ENCODE measurements at regions not wholly inside any gene's neighbourhood (a gene's known extent, or its start where the extent isn't known, plus 50 kb on each side); places are given as distances from the start of the nearest gene placed in this dataset.

- Histone ChIP-seq H3K36me3 (no peaks in the 10 kb centered on the region), H3K27ac (no peak overlapping the region), H3K4me3 (no peak overlapping the region), H3K4me1 (no peaks in the 10 kb centered on the region), H3K9me3 (no peaks in the 10 kb centered on the region), H3K27me3 (no peaks in the 10 kb centered on the region)
- TF ChIP-seq POLR2AphosphoS5 (IDR thresholded peaks at IDR 0.05; ENCODE audit: insufficient read depth in 1 of 2, low read depth in 1 of 2) (no peak), CTCF (IDR thresholded peaks at IDR 0.05) (no peak)
- intact Hi-C loops (cut with DNase I) = no loop called here
- no peak for DNase-seq (ENCODE audit: extremely low spot score in 2 of 2)
These were observed 92.8 kb downstream of the CAVIN4 start for GRCh38 chr9:100670719-100671118.

GRCh38 chr9:100671898-100672297, 94.0 kb downstream of the CAVIN4 start:
- TF ChIP-seq CTCF (IDR thresholded peaks at IDR 0.05) (no peak), POLR2AphosphoS5 (IDR thresholded peaks at IDR 0.05; ENCODE audit: insufficient read depth in 1 of 2, low read depth in 1 of 2) (no peak), POLR2A (IDR thresholded peaks at IDR 0.05) (no peak)
- DNase-seq (ENCODE audit: extremely low spot score in 2 of 2) = no peak
- intact Hi-C loops (cut with DNase I) = no loop called here

GRCh38 chr9:100673249-100673648, 95.4 kb downstream of the CAVIN4 start:
- no peaks in the 10 kb centered on the region for H3K27me3 ChIP-seq
- H3K4me3 ChIP-seq = no peak overlapping the region
- no peaks in the 10 kb centered on the region for H3K4me1 ChIP-seq
- no peak for DNase-seq (ENCODE audit: extremely low spot score in 2 of 2)
- TF ChIP-seq POLR2A (IDR thresholded peaks at IDR 0.05) = no peak
- H3K36me3 ChIP-seq = no peaks in the 10 kb centered on the region
- no peak overlapping the region for H3K27ac ChIP-seq
- no peaks in the 10 kb centered on the region for H3K9me3 ChIP-seq
- intact Hi-C loops (cut with DNase I) = no loop called here

More at GRCh38 chr9:100671898-100672297, 94.0 kb downstream of the CAVIN4 start:
- Histone ChIP-seq H3K27ac (no peak overlapping the region), H3K4me1 (no peaks in the 10 kb centered on the region), H3K27me3 (no peaks in the 10 kb centered on the region), H3K9me3 (no peaks in the 10 kb centered on the region), H3K36me3 (no peaks in the 10 kb centered on the region), H3K4me3 (no peak overlapping the region)

- intact Hi-C loops (cut with DNase I) = no loop called here
- H3K27me3 ChIP-seq = no peaks in the 10 kb centered on the region
- DNase-seq (ENCODE audit: extremely low spot score in 2 of 2) = no peak
- no peaks in the 10 kb centered on the region for H3K9me3 ChIP-seq
- H3K36me3 ChIP-seq = no peaks in the 10 kb centered on the region
- TF ChIP-seq CTCF (IDR thresholded peaks at IDR 0.05) (no peak), POLR2AphosphoS5 (IDR thresholded peaks at IDR 0.05; ENCODE audit: insufficient read depth in 1 of 2, low read depth in 1 of 2) (no peak), POLR2A (IDR thresholded peaks at IDR 0.05) (no peak)
- H3K4me3 ChIP-seq = no peak overlapping the region
- H3K27ac ChIP-seq = no peak overlapping the region
- no peaks in the 10 kb centered on the region for H3K4me1 ChIP-seq
These were observed 96.7 kb downstream of the CAVIN4 start for GRCh38 chr9:100674419-100675122.

GRCh38 chr9:100679834-100680233, 102.0 kb downstream of the CAVIN4 start:
- Histone ChIP-seq H3K27me3 (no peaks in the 10 kb centered on the region), H3K9me3 (no peaks in the 10 kb centered on the region), H3K4me1 (no peaks in the 10 kb centered on the region), H3K27ac (no peak overlapping the region), H3K4me3 (no peak overlapping the region), H3K36me3 (no peaks in the 10 kb centered on the region)
- TF ChIP-seq CTCF (IDR thresholded peaks at IDR 0.05) (no peak), POLR2A (IDR thresholded peaks at IDR 0.05) (no peak), POLR2AphosphoS5 (IDR thresholded peaks at IDR 0.05; ENCODE audit: insufficient read depth in 1 of 2, low read depth in 1 of 2) (no peak)
- no peak for DNase-seq (ENCODE audit: extremely low spot score in 2 of 2)
- intact Hi-C loops (cut with DNase I) = no loop called here
